ENCODE measurements at regions not wholly inside any gene's neighbourhood (a gene's known extent, or its start where the extent isn't known, plus 50 kb on each side); places are given as distances from the start of the nearest gene placed in this dataset.

- TF ChIP-seq CTCF (IDR thresholded peaks at IDR 0.05; ENCODE audit: low read depth, low read length) (no peak), EZH2phosphoT487 (IDR thresholded peaks at IDR 0.05; ENCODE audit: low read depth) (no peak)
These were observed 160.3 kb upstream of the FRG1 start for GRCh38 chr4:189780391-189780790.
